HepG2 (cell line): ENCODE measurements at regions not wholly inside any gene's neighbourhood (a gene's known extent, or its start where the extent isn't known, plus 50 kb on each side); places are given as distances from the start of the nearest gene placed in this dataset.

Experiments
- MTA3 ChIP-seq: sonication (generic); formaldehyde crosslinking; IDR thresholded peaks from 2 replicates; pipeline ENCODE4 v1.4.0; 2020; ENCODE audit warnings: missing genetic modification reagents
- PAX8 ChIP-seq: sonication (generic); formaldehyde crosslinking; IDR thresholded peaks from 2 replicates; pipeline ENCODE4 v1.8.0; 2022; ENCODE audit warnings: mild to moderate bottlenecking, missing genetic modification reagents, borderline replicate concordance
- REST ChIP-seq, 2 experiments: IDR thresholded peaks; 2 replicates each; pipeline ENCODE4 v1.6.1; 2011 to 2012; ENCODE audit warnings: low read length in 2 of 2, borderline replicate concordance in 1 of 2, low read depth in 1 of 2, mild to moderate bottlenecking in 1 of 2, moderate library complexity in 1 of 2
- TCF7 ChIP-seq: sonication (generic); IDR thresholded peaks from 2 replicates; pipeline ENCODE4 v1.6.1; 2016; ENCODE audit warnings: antibody characterized with exemption, low read depth
- ZNF232 ChIP-seq: sonication (generic); formaldehyde crosslinking; IDR thresholded peaks from 2 replicates; pipeline ENCODE4 v1.4.0; 2020; ENCODE audit warnings: missing genetic modification reagents, borderline replicate concordance
- ZNF350 ChIP-seq: sonication (generic); formaldehyde crosslinking; IDR thresholded peaks from 2 replicates; pipeline ENCODE4 v1.4.0; 2020; ENCODE audit warnings: mild to moderate bottlenecking, low read depth, missing genetic modification reagents, borderline replicate concordance

- TF ChIP-seq ZNF350 (CRISPR knock-in tag), result no peak
- no peak for TF ChIP-seq PAX8 (CRISPR knock-in tag)
- TF ChIP-seq MTA3 (CRISPR knock-in tag), result no peak
- no peak for TF ChIP-seq REST (IDR thresholded peaks at IDR 0.05; ENCODE audit: borderline replicate concordance in 1 of 2, low read depth in 1 of 2, low read length in 2 of 2)
- no peak for TF ChIP-seq TCF7
- TF ChIP-seq ZNF232 (CRISPR knock-in tag), result no peak
Observed at GRCh38 chr3:110968076-110968475, 103.5 kb upstream of the NECTIN3 start.
